HG02763 (cell line): ENCODE measurements at regions not wholly inside any gene's neighbourhood (a gene's known extent, or its start where the extent isn't known, plus 50 kb on each side); places are given as distances from the start of the nearest gene placed in this dataset.

Source experiments
- ATAC-seq: cut with Tn5 transposase; IDR thresholded peaks from one replicate; pipeline ENCODE4 v1.9.1; 2021; ENCODE audit warnings: mild to moderate bottlenecking, moderate library complexity; ENCODE audit not compliant: unreplicated experiment

- ATAC-seq: no peak
These were observed 296.8 kb downstream of the WDR72 start for GRCh38 chr15:53462651-53463050.

GRCh38 chr15:53461677-53462076 lies 297.8 kb downstream of the WDR72 start:
- no peak for ATAC-seq

GRCh38 chr15:53458736-53459135 lies 300.7 kb downstream of the WDR72 start:
- no peak for ATAC-seq

GRCh38 chr15:53457479-53457878 lies 302.0 kb downstream of the WDR72 start:
- ATAC-seq: no peak

- ATAC-seq: no peak
These were observed 304.4 kb downstream of the WDR72 start for GRCh38 chr15:53454843-53455721.

- no peak for ATAC-seq
These were observed 305.0 kb downstream of the WDR72 start for GRCh38 chr15:53454535-53454842.

- no peak for ATAC-seq
These were observed 306.0 kb downstream of the WDR72 start for GRCh38 chr15:53453253-53454105.

GRCh38 chr15:53448232-53449015 lies 311.0 kb downstream of the WDR72 start:
- ATAC-seq: no peak

- ATAC-seq: no peak
These were observed 311.7 kb downstream of the WDR72 start for GRCh38 chr15:53447742-53448141.

GRCh38 chr15:53447053-53447574 lies 312.3 kb downstream of the WDR72 start:
- ATAC-seq: no peak

- no peak for ATAC-seq
These were observed 313.1 kb downstream of the WDR72 start for GRCh38 chr15:53446376-53446775.

- no peak for ATAC-seq
These were observed 313.9 kb downstream of the WDR72 start for GRCh38 chr15:53445531-53445930.

GRCh38 chr15:53437985-53438841 lies 321.2 kb downstream of the WDR72 start:
- no peak for ATAC-seq

- ATAC-seq: no peak
These were observed 322.1 kb downstream of the WDR72 start for GRCh38 chr15:53437366-53437765.

- no peak for ATAC-seq
These were observed 325.2 kb downstream of the WDR72 start for GRCh38 chr15:53434174-53434678.

GRCh38 chr15:53416219-53416940 lies 343.1 kb downstream of the WDR72 start:
- ATAC-seq: no peak

GRCh38 chr15:53414167-53414566 lies 345.3 kb downstream of the WDR72 start:
- ATAC-seq: no peak

- ATAC-seq: no peak
These were observed 346.9 kb downstream of the WDR72 start for GRCh38 chr15:53412542-53412941.

GRCh38 chr15:53404930-53405493 lies 354.5 kb downstream of the WDR72 start:
- no peak for ATAC-seq
